Activated CD8-positive, alpha-beta memory T cell treated with anti-CD3 and anti-CD28 coated beads, Interleukin-2, amount 50 U/mL, for 24 hours (primary cell): ENCODE measurements at regions not wholly inside any gene's neighbourhood (a gene's known extent, or its start where the extent isn't known, plus 50 kb on each side); places are given as distances from the start of the nearest gene placed in this dataset.
A peak's percentile ranks its signal among the peaks of the same experiment; 100 is the strongest.

Experiments
- DNase-seq: peaks from one replicate; pipeline ENCODE4 v3.0.0-alpha.2; 2020; ENCODE audit errors: extremely low read depth

- peak; percentile 18 for DNase-seq
These were observed 120.9 kb downstream of the SAMMSON start for GRCh38 chr3:70120357-70120966.

- no peak for DNase-seq
These were observed 127.7 kb downstream of the SAMMSON start for GRCh38 chr3:70127192-70127591.

GRCh38 chr3:70137366-70137765 is 137.8 kb downstream of the SAMMSON start:
- DNase-seq = no peak

GRCh38 chr3:70138606-70139005 is 139.1 kb downstream of the SAMMSON start:
- DNase-seq = no peak
